ENCODE measurements at regions not wholly inside any gene's neighbourhood (a gene's known extent, or its start where the extent isn't known, plus 50 kb on each side); places are given as distances from the start of the nearest gene placed in this dataset.

DNA sequence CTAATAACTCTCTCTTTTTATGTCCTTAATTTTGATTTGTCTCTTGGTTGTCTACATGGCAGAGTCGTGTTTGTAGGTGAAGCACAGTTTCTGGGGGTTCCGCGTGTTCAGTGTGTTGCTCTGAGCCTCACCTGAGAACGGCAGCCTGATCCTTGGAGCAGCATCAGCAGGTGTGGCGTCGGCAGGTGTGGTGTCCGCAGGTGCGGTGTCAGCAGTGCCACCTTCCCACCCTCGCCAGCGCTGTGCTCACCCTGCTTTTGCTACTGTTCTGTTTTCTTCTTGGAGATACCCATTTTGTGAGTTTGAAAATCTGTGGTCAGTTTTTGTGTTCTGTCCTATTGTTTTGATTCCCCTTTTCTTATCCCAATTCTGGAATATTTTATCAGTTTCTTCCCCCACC lies 406.6 kb downstream of the GLRX3 start:
- DNase-seq: no peak

DNA sequence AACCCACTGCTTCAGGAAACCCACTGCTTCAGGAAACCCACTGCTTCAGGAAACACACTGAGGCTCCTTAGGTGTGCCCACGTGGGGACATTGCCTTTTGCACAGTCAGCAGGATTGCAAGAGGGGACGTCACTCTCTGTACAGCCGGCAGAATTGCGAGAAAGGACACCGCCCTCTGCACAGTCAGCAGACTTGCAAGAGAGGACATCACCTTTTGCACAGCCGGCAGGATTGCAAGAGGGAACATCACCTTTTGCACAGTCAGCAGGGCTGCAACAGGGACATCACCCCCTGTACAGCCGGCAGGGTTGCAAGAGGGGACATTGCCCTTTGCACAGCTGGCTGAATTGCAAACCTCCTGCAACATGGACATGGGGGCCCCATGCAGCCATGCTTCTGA lies 407.6 kb downstream of the GLRX3 start:
- no peak for DNase-seq

DNA sequence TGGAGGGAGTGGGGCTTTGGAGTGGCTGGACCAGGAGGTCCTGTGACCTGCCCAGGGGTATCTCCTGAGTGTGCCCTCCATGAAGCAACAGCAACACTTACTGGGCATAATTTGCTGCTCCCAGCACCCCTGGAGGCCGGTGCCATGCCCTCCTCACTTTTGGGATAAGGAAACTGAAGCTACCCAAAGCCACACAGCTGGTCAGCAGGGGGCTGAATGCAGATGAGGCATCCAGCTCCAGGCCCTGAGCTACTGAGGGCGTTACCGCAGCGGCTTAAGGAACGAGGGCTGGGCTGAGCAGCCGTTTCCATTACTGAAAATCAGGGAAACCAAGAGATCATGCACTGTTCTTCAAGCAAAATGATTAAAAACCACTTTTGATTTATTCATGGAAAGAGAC lies 408.9 kb downstream of the GLRX3 start:
- no peak for DNase-seq

DNA sequence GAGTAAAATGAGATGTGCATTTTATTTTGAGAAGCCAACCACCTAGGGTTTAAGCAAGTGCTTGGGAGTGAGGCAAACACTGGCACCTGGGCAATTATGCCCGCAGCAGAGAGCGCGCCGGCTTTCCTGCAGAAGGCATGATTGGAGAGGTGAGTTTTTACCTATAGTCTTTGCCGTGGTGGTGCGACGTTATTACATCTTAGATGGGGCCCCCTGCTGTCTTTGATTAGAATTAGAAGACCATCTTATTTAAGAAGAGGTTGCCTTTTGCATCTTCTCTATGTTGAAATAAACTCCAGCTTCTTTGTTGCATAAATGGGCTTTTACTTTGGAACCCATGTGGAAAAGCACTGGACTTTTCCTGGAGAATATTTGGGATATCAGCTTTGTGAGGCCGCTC lies 409.5 kb downstream of the GLRX3 start:
- no peak for DNase-seq

DNA sequence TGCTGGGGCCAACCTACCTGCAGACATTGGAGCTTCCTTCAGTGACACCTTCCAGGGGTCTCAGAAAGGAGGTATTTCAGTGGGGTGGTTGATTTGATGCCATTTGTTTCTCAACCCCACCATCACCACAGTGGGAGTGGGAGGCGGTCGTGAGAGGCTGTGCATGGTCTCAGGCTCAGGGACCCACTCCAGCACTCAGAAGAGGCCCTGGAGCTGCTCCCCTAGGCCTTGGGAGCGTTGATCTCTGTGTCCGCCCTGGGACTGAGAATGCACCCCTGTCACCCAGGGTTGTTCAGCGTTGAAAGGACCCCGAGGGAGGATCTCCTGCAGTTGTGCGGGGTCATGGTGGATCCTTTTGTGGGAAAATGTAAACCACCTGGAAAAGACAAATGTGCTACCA lies 410.6 kb downstream of the GLRX3 start:
- no peak for DNase-seq

DNA sequence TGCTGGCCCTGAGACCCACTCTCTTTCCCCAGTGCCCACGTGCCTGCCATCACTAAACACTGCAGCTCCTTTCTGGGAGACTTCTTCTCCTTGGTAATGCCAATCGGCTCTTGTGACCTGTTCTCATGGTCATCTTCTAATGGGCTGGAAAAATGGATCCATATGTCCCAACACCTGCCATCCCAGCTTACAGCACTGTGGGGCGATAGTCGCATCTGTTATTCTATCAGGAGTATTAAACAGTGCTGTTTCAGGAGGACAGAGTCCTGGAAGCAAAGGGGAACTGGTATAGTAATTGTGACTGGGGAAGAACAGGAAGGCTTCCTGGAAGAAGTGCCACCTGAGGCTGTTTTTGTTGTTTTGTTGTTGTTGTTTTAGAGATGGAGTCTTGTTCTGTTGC lies 411.2 kb downstream of the GLRX3 start:
- no peak for DNase-seq

DNA sequence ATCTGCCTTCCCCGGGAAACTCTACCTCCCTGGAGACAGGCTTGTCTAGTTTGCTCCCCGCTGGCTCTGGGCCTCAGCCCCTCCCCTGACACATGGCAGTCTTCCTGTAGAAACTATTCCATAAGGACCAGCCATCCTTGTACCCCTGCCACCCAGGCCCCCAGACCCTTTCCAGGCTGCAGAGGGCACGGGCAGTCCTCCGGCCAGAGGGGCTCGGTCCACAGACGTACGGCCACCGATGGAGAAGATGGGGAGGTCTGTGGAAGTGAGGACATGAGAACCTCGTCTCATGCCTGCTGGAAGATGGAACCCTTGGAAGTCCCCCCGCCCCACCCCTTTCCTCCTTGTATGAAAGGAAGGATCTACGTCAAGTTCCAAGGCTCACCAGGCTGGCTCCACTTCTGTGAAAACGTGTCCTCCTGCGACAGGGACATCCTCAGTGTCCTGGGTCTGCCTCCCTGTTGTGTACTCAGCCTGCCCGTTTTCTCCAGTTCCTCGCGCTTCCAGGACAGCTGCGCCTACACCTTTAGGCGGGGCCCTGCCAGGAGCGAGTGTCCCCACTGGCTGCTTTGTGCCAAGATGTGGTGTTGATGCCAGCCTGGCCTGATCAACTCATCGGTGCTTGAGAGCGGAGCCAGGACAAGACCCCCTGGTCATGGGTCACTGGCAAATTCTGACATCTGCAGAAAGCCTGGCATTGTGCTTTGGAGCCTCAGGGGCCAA lies 414.9 kb downstream of the GLRX3 start:
- DNase-seq: no peak

DNA sequence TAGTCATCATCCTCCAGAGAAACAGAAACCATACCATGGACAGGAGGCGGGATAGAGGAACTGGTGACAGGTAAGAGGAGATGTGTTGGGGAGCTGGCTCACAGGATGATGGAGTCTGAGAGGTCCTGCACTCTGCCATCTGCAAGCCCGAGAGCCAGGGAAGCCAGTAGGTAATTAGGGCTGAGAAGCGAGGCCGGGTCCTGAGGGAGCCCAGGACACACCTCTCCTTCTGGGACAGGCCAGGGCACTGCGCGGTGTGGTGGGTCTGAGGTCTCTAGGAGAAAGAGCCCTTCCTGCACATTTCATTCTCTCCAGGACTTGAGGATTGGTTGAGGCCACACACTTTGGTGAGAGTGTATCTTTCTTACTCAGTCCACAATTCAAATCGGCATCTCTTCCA lies 415.5 kb downstream of the GLRX3 start:
- DNase-seq: no peak

DNA sequence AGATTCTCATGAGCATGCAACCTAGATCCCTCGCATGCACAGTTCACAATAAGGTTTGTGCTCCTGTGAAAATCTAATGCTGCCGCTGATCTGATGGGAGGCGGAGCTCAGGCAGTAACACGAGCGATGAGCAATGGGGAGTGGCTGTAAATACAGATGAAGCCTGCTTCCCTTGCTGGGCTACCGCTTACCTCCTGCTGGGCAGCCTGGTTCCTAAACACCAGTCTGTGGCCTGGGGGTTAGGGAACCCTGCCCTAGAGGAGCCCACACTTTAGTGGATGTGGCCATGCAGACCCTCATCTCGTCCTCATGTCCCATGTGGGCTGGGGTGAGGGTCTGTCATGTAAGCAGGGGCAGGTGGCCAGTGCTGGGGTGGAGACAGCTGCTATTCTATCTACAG lies 417.6 kb downstream of the GLRX3 start:
- DNase-seq: no peak

DNA sequence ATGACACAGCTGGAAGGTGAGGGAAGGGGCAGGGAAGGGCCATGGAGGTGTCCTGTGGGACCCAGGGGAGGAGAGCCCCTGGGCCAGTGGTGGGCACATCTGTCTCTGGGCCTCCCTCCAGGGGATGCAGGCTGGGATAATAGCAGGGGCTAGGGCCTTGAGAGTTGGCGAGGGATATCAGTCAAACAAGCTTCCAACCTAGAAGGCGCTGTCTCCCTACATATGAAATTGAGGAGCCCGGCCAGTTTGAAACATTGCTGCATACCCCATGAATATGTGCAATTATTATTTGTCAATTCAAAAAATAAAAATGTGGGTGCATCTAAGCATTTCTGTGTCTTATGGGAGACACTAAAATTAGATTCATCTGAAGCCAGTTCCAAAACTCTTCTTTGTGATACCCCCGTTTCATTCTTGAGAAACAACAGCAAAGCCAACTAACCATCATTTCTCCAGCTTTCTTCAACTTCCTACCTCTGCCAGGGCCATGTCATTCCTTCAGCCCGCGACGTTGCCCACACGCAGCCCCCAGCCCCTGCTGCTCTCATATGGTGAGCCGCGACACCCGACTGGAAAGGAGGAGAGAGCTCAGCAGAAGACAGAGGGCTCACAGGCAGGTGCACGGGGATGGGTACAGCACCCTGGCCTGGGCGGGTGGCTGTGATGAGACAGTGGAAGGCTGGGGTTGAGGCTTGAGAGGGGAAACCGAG lies 418.7 kb downstream of the GLRX3 start:
- DNase-seq: no peak

DNA sequence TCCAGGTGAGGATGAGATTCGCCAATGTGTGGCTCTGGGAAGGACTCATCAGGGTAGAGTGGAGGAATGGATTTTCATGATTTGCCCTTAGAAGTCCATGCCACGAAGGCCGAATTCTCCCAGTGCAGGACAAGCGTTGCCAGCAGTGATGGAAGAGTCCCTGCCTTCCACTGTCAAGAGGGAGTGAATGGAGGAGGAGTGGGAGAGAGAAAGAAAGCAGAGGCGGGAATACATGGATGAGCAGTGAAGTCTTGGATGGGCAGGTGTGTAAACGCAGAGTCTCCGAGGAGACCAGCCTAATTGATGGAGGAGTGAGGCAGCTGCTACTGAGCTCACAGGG lies 419.2 kb downstream of the GLRX3 start:
- DNase-seq: no peak

DNA sequence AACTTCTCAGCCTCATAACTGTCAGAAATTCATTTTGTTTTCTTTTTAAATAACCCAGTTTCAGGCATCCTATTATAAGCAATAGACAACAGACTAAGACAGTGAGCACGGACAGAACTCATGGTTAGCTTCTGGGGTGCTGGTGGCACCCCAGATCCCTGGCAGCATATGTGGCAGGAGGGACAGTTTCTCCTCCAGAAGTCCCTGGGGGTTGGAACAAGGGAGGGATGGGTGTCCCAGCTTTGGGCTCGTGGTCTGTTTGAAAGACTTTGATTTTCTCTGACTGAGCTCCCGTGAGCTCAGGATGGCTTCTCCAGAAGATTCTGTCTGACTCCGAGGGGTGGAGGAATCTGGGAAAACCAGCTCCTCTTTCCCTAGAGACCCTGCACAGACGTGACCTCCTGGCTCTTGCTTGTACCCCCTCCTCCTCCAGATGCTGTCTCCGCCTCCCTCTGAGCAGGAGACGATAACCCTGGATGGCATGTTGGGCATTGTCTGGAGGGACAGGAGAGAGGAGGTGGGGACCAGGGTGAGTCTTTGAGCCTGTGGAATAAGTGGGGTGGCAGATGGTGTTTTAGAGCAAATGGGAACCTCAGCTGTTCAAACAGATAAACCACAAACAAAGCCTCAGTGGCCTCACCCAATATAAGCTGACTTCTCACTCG lies 421.1 kb downstream of the GLRX3 start:
- DNase-seq: no peak

DNA sequence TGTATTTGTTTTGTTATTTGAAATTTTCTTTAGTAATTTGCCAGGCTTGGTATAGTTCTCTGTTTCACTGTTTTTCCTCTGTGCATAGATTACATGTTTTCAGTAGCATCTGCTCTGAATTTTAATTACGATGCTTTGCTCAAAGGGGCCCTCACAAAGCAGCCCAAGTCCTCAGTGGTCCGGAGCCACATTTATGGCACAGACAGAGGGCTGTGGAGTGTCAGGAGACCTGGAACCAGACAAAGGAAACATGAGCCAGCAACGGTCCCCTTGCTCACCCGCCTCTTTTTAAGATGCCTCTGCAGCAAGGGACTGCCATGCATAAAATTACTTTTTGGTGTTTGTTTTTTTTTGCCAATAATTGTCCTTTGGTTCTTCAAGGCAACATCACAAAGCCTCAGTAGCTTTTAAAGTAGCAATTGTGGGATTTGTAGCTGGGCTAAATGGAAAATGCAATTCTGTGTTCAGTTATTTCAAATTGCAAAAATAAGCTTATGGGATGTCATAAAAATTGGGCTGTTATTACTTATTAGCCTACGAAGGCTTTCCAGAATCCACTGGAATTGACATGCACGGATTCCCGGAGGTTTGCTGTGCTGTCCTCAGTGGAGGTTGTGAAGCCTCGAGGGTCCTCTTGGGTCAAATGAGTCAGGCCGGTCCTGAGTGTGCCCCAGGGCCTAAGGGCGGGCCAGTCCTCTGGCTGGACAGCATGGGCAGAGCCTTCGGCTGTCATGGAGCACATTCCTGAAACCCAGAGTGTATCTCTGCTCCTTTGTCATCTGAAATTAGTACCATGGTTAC lies 422.8 kb downstream of the GLRX3 start:
- DNase-seq: no peak

DNA sequence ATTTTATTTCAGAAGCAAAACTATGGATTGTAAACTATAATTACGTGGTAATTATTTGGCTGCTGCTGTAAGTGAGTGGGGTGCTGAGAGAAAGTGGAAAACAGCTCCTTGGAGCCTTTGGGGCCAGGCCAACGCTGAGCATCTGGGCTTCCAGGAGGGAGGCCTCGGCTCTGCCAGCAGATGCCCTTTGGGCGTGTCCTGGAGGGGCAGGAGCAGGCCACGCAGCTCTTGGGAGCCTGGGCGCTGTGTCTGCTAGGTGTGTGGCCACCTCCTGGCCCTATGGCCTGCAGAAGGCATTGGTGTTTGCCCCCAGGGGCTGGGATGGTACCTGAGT lies 423.3 kb downstream of the GLRX3 start:
- no peak for DNase-seq

DNA sequence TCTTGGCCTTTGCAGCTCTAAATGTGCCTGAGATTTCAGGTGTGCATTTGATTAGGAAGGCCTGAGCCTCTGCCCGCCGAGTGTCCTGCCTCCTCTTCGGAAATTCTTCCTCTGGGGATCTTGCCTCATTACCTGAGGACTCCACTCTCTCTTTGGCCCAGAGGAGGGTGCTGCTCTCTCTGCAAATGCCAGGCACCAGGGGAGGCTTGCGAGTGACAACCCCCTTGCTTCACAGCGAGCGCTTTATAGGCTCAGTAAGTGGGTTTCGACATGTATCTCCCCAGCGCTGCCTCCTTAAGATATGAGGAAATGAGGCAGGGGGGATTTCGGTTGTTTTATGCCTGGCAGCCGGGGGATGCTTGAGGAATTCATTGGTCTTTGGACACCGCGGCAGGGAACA lies 423.9 kb downstream of the GLRX3 start:
- DNase-seq: no peak

DNA sequence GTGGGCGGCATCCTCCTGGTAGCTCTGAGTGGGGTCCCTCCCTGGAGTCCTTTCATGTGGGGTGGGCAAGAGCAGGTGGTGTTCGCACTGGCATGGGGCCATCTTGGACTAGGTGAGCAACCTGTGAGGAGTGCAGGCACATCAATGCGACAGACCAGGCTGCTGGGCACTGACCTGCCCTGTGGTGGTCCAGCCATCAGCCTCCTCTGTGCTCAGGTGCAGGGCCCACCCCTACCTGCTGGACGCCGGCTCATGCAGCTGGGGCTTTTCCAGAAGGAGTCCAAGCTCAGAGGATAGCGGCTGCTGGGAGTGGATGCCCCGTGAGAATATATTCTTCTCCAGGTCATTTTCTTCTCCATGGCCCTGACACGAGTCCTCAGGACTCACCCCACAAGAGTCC lies 424.4 kb downstream of the GLRX3 start:
- no peak for DNase-seq

DNA sequence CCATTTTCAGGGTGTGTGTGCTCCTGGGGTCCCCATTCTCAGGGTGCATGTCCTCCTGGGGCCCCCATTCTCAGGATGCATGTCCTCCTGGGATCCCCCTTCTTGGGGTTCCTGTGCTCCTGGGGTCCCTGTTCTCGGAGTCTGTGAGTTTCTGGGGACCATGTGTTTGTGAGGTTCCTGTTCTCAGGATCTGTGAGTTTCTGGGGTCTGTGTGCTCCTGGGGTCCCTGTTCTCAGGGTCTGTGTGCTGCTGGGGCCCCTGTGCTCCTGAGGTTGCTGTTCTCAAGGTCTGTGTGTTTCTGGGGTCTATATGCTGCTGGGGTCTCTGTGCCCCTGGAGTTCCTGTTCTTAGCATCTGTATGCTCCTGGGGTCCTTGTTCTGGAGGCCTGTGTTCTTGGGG lies 425.5 kb downstream of the GLRX3 start:
- DNase-seq: no peak

DNA sequence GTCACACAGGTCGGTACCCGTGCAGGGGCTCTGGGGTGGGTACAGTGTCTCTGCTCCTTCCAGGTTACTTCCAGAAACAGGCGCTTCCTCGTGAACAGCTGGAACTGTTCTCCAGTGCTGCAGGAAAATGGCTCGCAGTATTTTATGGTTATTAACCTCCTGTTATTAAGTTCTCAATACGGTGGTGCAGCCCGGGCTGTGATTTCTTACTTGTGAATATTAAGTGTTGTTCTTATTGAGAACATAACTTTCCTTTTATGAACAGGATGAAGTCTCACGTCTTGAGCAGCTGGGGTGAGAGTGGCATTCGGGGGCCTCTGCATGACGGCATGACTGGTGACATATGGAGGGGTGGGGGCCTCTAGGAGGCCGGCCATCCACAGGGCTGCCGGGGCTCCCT lies 430.8 kb downstream of the GLRX3 start:
- no peak for DNase-seq

DNA sequence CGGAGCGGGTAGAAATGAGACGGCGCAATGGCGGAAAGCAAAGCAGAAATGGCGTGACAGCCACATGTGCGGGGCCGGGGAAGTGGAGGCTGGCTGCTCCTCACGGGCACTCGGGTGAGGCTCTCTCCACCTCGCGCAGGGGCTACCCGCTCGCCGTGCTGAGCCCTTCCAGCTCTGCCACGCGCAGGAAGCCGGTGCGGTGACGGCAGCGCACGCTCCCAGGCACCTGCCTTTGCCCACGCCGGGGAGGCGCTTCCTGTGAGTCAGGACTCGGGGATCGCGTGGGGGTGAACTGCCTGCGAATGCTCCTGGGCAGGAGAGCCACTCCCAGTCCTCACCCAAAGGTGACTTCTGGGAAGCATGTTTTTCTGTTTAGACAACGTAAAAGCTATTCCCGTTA lies 431.2 kb downstream of the GLRX3 start:
- DNase-seq: no peak

DNA sequence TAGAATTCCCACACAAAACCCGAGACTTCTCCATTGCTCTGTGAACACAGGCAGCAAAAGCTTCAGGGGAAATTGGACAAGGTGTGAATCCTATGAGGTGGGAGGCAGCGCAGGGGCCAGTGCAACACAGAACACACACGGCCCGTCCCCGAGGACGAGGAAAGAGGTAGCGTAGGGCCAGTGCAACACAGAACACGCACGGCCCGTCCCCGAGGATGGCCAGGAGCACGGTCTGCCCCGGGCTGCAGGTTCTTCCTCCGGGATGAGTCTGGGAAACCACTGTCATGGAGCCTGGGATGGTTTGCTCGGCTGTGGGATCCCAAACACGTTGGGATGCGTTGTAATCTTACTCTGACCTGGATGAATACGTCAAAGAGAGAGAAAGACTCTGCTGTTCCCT lies 432.1 kb downstream of the GLRX3 start:
- no peak for DNase-seq

DNA sequence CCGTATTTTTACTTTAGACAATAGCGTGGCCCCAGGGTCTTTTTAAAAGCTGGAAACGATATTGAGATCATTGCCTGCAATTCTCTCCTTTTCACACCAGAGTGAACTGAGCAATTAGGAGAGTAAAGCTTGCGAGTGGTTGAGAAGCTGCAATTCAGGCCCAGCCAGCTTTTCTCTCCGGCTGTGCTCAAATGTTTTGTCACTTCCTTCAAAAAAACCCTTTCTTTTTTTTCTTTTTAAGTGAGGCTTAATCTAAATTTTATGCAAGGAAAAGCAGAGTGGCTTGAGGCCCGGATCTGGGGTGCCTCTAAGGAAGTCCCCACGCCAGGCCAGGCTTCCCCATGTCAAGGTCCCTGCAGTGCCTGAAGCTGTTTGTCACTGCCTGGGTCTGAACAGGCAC lies 433.9 kb downstream of the GLRX3 start:
- no peak for DNase-seq

DNA sequence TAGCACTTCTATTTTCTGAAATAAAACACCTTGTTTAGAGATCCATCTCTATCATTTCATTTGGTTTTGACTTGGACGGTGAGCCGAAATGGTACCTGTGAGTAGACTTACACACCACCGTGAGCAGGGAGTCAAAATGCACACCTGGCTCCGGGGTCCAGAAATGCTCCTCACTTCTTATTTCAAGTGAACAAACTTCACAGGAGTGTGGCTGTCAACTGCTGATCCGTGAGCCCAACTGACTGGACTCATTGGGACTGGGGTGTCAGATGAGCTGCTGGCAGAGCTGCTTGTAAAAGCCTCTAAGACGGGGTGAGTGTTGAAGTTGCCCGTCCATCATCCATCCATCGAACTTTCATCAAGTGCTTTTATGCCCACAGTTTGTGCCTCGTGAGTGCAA lies 435.5 kb downstream of the GLRX3 start:
- no peak for DNase-seq

DNA sequence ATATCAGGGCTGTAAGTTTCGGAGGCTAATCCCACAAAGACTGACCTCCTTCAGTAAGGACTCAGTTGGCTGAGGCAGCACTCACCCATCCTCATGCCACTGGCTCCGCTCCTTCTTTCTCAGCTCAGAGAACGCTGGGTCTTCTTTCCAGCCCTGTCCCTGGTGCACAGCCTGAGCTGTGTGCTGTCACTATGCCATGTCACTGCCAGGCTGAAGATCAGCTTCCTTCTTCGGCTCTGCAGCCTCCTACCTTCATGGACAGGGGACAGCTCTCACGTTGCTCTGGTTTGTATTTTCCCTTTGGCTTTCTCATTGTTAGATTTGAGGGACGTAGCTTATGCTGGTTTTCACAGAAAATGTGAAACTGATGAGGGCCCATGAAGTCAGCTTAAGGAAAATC lies 437.3 kb downstream of the GLRX3 start:
- DNase-seq: no peak

DNA sequence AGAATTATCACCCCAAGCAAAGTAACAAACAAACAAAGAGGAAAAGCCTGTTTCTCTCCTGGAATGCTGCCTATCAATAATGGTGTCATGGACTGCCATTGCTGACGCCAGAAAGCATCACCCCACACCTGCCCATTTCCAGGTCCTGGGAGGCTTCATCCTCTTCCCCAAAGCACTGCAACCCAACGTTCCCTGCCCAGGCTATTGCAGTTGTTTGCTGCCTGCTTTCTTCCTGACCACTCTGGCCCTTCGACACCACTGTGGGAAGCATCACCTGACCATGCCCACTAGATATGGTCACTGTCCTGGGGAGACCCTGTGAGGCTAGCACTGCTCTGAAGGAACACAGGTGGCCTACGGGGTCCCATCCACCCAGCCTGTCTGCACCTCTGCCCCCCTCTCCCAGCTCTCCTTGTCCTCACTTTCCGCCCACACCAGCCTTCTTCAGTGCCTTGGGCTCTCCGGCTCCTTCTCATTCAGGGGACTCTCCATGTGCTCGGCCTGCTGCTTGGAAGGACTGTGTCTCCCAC lies 439.6 kb downstream of the GLRX3 start:
- no peak for DNase-seq

All from CD4-positive, alpha-beta T cell treated with Interleukin-4 for 4 hours (primary cell).